GM21576 (cell line): ENCODE measurements at regions not wholly inside any gene's neighbourhood (a gene's known extent, or its start where the extent isn't known, plus 50 kb on each side); places are given as distances from the start of the nearest gene placed in this dataset.

Experiments
- ATAC-seq: cut with Tn5 transposase; IDR thresholded peaks from one replicate; pipeline ENCODE4 v1.9.1; 2021; ENCODE audit warnings: mild to moderate bottlenecking, moderate library complexity; ENCODE audit not compliant: unreplicated experiment

DNA sequence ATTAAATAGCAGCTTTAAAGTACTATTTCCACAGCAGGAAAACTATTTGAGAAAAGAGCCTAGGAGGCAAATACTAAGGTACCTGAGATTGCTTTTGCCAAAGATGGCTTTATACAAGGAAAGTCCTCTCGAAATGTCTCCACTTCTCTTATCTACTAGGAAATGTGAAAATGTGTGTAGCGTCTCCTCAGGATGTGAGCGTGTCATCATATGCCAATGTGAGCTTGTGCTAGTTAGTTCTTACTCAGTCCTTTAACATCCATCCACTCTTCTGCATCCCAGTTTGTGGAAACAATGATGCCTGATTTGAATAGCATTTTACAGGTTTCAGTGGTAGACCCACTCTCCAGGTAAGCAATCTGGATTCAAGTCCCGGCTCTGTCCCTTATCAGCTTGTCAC is 421.0 kb downstream of the DYNC2H1 start:
- no peak for ATAC-seq

DNA sequence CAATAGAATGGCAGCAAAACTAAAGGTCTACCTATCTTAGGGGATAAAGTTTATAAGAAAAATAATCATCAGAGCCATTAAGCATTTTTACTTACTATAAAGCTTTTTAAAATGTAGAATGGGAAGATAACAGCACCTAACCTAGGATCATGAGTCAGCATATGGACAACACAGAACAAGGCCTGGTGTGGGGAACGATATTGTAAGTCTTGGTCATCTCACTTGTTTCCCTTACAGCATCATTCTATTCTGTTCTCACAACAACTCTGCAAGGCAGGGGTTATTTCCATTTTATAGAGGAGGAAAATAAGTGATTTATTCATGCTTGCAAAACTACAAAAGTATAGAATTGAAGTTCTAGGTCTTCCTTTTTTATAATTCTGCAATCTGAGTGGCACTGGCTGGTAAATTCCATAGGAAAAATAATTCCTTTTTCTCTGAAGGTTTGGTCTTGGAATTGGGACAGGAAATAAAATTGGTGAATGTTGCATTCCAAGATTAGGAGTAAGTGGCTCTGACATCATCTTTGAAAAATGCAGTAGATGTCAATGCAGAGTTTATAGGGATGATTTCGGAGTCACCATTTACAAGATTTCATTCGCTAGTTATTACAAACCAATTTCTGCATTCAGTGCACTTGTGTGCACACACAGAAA is 423.0 kb downstream of the DYNC2H1 start:
- ATAC-seq = no peak

DNA sequence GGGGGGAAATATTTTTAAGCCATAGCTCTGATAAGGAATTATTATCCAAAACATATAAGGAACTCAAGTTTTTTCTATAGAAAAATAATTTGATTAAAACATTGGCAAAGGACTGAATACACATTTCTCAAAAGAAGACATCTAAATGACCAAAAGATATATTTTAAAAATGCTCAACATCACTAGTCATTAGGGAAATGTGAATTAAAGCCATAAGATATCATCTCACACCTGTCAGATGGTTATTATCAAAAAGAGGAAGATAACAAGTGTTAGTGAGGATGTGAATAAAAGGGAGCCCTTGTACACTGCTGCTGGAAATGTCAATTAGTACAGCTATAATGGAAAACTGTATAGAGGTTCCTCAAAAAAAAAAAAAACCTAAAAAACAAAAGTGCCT is 425.0 kb downstream of the DYNC2H1 start:
- ATAC-seq = no peak

DNA sequence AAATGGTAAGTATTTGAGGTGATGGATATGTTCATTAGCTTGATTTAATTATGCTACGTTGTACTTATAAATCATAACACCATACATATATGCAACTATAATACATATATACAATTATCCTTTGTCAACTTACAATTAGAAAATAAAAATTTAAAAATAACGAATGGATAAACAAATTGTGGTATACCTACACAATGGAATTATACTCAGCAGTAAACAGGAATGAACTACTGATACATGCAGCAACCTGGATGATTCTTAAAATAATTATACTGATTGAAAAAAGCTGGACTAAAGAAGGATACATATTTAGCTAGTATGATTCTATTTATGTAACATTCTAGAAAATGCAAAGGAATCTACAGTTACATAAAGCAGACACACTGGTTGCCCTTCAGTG is 425.7 kb downstream of the DYNC2H1 start:
- ATAC-seq = no peak

DNA sequence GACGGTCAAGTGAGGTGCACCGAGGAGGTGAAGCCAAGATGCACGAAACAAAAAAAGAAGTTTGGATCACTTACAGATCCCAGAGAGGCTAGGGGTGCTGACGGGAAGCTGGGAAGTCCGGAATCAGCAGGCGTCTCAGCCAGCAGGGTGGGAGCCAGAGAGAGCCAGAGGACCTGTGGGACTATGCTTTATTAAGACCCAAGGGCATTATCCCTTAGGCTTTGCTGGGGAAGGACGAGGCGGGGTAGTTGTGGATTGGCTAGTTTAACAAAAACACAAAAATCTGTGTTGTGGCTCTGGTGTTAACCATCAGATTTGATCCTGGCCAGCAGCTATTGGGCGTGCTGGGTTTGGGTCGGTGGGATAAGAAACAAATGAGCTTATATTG is 427.1 kb downstream of the DYNC2H1 start:
- ATAC-seq = no peak

DNA sequence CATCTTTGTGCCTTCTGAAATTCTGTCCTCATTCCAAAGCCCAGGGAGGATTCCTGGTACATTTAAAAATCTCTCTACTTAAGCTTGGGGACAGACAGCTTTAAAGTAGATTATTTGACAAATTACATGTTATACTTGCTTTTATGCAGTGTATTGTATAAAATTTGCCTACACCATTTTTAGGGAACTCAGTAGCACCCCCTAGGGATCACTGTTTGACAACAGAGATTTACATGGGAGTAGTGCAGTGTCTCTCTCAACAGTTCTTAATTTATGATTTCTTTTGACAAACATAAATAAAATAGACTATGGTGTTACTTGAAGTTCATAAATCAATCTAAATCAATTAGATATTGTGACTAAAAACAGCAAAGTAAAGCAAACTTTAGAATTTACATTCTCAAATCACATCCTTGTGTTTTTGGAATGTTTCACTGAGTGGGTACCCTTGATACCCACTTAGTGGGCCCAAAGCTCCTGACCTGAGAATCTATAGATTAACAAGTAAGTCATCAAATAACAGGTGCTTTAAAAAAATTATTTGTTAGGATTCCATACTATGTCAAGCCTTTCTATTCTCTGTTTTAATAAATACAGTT is 428.8 kb downstream of the DYNC2H1 start:
- ATAC-seq = no peak

DNA sequence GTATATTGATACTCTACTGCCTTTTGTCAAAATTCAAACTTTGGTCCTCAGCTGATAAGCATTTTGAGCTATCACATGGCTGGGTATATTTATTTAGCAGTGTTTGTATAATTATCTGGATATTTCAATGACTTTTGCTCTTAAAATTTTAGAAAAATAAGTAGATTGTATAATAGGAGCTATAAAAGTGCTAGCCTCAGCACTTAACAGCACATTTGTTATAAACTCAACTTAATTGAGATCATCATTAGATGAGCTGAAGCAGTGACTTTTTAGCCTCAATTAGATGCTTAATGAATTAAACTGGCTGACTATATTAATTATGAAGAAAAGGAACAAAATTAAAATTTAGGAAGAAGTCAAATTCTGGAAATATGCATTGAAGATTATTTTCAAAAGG is 429.9 kb downstream of the DYNC2H1 start:
- ATAC-seq = no peak

DNA sequence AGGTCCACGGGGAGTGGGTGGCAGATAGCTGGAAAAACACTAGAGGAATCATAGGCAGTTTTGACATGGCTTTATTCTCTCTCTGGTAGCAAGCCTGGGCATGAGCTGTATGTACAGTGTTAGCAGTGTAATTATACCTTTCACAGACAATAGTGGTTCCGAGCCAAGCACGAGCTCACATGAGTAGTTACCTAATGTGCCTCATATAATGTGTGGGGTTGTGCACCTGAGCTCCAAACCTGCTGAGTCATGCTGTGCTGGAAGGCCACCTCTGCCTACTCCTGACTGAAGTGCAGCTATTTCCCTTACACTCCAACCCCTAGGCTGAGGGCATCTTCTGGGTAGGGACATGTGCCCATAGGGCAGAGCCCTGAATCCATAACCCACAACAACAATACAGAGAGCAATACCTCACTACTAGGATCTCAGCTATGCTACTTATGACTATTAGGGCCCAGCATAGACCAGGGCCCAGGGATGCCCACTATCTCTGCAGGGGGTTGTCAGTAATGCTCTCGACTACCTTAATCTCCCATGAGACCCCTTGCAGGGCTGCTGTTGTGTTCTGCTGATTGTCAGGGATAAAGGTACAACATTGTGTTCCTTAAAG is 432.1 kb downstream of the DYNC2H1 start:
- ATAC-seq = no peak

DNA sequence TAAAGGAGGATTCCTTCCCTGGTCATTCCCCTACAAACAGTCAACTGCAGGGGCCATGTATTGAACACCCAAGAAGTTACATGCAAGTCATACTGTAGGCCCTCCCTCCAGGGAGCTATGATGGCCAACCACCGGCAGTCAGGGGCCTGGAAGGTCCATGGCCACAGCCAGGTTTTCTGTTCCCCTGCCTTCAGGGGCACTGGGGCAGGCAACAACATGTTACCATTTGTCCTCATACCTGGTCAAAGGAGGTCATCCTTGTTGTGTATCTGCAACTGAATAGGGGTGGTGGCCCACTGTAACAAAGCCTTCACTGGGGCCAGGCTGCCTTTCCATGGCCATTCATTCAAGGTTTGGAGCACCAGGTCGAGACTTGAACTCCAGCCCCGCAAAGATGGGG is 433.6 kb downstream of the DYNC2H1 start:
- ATAC-seq = no peak

DNA sequence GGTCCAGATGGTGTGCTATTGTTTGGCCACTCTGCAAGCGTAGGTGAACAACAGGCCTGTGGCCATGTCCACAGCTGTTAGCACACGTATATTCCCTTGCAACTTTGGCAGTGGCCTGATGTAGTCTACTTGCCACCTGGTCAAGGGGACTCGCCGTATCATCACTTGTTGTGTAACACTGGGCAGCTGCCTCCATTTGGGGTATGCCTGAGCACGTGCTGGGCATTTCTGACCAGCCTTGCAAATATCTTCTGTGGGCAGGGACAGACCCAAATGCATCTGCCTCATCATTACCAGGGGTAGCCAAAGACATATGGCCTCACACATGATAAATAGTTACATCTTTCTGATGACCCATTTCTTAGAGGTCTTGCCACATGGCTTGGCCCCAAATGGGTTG is 434.2 kb downstream of the DYNC2H1 start:
- no peak for ATAC-seq

DNA sequence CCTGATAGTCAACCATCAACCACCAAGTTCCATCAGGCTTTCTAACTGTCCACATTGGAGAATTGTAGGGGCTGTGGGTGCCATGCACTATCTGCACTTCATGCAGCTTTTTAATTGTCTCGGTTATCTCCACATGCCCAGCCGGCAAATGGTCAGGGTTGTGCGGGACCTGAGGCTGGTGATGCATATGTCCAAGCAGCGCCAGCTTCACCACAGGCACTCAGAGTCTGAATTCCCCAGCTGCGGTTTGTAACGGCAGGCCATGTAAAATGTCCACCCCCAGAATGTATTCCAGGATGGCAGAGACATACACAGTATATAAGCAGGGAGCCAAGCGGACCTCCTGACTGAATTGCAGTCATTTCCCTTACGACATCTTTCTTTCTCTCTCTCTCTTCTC is 435.6 kb downstream of the DYNC2H1 start:
- ATAC-seq = no peak

DNA sequence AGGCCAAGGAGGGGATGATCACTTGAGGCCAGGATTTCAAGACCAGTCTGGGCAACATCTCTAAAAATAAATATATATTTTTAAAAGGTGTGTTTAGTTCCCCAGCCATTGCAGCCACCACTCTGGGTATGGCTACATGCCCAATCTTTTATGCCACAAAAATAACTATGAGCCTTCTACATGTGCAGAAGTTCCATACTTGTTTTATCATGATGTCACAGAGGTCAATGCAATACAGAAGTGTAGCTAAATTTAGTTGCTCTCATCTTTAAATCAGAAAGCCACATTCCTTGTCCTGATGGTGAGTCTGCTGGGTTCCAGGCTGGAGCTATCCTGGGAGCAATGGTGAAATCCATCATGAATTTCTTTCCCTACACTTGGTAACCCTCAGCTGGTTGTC is 436.3 kb downstream of the DYNC2H1 start:
- no peak for ATAC-seq

DNA sequence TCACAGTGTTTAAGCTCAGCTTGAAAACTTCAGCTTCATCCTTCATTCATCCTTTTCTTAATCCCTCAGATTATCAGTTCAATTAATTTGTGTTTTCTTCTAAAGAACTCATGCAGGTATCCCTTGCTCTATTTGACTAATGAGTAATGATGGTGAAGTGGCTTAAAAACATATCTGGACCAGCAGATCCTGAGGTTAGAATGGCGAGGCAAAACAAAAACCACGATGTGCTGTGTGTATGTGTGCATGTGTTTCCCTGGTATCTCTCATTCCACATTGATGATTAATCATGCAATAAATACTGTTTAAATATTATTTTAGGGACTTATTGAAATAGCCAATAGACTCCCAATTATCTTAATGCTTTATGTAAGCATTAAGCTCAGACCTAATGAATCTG is 437.0 kb downstream of the DYNC2H1 start:
- ATAC-seq = no peak

DNA sequence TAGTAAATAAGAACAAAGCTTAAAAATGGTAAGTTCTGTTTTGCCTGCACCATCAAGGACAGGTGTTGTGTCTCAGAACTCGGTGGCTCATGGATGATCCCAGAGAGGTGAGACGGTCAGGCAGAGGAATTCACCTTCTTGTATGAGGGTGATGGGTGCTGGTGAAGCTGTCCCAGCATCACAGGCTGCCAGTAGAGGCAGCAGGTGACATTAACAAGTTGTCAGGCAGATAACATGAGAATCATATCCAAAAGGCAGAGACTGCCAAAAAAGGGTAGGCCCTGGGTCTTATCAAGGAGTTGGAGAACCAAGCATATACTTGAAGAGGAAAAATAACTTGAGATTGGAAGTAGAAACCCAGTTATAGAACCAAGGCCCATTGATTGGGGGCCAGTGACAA is 437.8 kb downstream of the DYNC2H1 start:
- no peak for ATAC-seq

DNA sequence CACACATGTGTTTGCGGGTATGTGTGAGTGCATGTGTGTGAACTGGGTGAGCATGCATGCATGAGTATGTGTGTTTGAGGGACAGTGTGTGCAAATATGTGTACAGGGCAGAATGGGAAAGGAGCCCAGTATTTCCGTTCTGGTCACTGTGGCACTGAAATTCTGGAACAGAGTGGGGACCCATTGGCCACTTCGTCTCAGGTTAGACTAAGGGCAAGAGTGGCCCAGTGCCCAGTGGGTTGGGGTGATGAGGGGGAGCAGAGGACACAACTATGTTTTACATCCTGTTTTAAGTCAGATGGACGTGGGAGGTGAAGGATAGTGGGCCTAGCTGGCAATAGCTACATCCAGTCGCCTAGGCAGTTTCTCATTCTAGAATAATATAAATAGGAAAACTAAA is 438.5 kb downstream of the DYNC2H1 start:
- no peak for ATAC-seq

DNA sequence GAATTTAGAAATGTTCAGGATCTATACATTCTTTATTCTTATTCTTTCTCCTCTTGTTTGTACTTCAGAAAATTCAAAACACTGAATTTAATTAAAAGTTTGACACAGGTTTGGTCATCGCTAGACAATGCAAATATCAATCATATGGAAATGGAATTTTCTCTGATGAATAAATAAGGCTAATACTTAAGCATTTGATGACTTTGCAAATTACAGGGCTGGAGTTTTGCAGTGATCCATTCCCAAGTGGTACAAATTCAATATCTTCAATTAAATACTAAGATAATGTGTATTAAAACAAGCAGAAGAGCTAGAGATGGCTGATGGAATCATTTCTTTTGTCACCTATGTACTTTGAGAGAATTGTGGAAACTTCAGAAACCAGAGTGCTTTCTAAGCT is 439.6 kb downstream of the DYNC2H1 start:
- ATAC-seq = no peak

DNA sequence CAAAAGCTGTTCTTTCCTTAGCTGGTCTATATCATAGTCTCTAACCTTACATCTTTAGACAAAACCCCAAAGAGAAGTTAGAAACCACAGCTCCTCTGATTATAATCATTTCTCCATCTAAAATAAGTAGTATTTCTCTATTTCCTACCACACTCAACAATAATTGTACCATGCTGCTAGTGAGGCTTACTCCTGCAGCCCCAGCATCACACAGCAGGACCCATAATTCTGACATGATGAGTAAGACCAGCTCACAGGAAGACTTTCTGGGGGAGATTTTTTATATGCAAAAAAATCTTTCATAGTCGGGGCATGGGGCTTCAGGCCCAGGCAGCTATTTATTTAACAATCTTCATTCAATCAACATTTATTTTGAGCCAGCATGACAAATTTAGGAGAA is 441.6 kb downstream of the DYNC2H1 start:
- ATAC-seq = no peak

DNA sequence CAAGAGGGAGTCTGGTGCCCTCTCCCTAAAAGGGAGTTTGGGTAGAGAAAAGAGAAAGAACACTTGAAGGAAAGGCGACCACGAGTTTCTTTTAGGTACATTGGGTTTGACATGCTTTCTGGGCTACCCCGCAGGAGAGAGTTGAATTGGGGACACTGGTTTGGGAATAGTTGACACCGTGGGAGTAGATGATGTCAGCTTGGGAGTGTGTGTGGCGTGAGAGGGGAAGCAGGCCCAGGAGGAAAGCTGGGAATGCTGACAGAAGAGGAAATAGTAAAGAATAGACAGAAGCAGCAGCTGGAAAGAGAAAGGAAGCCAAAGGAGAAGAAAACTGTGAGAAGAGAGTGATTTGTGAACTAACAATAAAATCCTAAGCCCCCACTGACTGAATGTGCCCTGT is 442.9 kb downstream of the DYNC2H1 start:
- no peak for ATAC-seq

DNA sequence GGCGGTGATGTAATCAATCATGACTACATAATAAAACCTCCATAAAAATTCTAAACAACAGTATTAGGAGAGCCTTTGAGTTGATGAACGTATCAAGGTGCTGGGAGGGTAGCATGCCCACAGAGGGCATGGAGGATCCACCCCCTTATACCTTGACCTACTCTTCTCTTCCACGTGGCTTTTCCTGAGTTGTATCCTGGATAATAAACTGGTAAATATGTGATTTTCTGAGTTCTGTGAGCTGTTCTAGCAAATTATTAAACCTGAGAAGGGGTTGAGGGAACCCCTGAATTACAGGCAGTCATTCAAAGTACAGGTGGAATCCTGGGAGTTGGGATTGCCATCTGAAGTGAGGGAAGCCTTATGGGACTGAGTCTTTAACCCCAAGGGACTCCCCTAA is 446.9 kb downstream of the DYNC2H1 start:
- ATAC-seq = no peak

DNA sequence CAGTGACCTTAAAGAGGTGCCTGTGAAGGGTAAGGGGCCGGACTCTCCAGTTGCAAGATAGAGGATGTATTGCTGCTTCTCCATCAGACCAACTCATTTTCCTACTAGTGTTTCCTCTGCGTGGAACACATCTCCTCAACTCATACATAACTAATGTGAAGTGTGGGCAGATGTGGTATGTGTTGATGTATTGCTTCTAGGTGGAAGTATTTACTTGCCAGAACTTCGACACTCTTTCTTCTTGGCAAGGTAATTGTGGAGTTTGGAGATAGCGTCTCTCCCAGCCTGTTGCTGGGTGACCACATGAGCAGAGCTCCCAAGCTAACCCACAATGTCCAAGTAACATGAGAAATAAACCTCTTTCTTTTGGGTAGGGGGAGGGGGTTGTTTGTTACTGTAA is 456.9 kb downstream of the DYNC2H1 start:
- ATAC-seq = no peak

DNA sequence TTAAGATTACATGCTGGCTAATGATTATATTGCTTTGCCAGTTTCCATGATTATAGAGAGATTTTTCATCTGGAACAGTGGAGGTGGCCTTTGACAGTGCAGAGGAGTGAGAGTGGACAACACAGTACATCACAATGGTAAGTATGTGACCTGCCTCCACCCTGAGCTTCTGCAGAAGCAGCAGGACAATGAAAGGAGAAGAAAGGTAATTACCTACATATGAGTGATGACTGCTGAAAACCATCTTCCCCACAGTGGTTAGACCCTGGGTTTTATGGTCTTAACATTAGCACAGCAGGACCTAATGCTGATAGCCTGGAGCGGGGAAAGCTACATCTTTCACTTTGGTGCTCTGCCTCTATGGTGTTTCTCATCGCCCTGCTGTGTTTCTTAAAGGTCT is 454.7 kb upstream of the DDI1 start:
- no peak for ATAC-seq

DNA sequence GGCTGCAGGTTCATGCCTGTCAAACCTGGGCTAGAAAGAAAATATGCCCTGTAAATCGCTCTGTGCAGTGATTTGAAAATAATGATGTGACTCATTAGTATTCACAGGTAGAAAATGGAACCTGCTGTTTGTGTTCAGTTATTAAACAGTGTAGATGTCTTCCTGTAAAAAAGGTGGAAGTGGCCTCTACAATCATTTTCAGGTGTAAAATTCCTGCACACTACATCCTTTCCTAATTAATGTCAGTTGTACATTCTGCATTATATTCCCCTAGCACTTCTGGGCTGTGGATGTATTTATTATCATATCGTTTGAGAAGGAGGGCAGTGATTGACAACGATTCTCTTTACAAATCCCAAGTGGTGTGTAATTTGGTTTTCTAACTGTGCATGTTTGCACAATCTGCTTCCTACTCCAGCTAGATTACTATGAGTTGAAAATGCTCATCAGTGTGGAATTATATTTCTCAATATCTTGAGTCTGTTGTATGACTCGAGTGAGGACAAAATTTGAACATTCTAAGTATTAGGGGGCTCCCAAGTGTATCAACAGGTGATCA is 454.0 kb upstream of the DDI1 start:
- no peak for ATAC-seq
